NCI-H526 (cell line): ENCODE measurements at regions not wholly inside any gene's neighbourhood (a gene's known extent, or its start where the extent isn't known, plus 50 kb on each side); places are given as distances from the start of the nearest gene placed in this dataset.

ENCODE experiments used
- DNase-seq, 2 experiments: peaks; one replicate each; lab custom pipeline; 2025; lab: John Stamatoyannopoulos, UW

DNA sequence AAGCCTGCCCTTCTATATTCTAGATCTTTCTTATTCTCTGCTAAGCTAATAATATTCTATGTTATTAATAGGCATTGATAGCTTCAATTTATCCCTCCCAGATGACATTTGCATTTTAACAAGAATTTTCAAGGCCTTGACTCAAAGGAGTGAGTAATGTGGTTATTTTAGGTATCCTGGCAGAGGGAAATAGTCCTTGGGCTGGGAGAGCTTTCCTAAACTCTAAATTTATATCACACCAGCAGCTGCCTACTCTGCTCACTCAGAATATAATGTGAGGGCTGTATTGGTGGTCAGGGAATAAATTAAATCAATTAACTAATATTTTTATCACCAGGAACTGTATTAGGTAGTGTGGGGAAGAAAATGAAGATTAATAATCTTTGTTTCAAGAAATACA, 74.8 kb upstream of the ADAM23 start:
- DNase-seq, result no peak

DNA sequence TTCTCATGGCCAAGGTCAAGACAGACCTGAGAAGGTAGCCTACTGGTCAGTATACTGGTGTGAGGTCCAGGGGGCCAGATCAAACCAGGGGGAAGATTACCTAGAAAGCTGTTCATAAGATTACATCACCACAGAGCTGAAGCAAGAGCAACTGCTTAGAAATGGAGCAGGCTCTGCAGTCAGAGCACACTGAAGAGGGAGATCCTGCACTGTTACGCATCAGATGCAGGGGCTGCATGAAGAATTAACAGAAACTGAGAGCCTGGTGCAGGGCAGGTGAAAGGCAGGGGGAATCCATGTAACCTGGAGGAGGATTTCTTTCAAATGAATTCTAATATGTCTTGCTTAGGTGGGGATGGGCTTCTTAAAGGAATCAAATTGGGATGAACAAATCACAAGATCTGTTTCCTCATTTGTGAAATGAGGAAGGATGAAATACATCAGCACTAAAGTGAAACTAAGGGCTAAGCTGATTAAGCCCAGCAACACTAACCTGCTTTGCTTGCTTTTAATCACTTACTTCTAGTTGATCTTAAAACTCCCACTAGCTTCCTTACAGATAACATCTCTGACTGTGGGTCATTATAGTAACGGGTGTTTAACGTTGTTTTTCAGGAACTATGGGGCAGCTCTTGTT, 74.3 kb upstream of the ADAM23 start:
- no peak for DNase-seq

DNA sequence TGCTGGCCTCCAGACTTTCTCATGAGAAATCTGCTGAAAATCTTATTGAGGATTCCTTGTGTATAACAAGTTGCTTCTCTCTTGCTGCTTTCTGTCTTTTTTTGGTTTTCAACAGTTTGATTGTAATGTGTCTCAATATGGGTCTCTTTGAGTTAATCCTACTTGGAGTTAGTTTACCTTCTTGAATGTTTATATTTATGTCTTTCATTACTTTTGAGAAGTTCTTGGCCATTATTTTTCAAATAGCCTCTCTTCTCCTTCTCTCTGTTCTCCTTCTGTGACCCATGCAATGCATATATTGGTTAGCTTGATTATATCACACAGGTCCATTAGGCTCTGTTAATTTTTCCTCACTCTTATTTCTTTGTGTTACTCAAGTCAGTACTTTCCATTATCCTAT, 67.4 kb upstream of the ADAM23 start:
- no peak for DNase-seq

DNA sequence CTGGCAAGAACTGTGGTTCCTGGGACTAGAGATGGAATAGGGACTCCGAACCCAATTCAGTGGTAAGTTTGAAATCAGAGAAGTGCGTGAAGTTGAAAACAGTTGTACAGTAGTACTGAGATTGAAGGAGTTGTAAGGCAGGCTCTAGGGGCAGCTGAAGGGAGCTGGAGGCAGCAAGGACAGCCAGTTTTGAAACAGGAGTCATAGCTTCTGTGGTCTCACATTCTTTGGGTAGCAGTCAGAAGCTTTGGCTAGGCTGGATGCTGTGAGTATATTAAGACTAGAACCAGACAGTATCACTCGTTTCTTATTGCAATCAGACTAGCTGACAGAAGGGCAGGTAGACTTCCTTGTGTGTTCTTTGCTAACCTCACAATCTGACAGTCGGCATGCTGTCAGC, 64.5 kb upstream of the ADAM23 start:
- no peak for DNase-seq

GRCh38 chr2:206379266-206379665, 64.1 kb upstream of the ADAM23 start:
- no peak for DNase-seq

DNA sequence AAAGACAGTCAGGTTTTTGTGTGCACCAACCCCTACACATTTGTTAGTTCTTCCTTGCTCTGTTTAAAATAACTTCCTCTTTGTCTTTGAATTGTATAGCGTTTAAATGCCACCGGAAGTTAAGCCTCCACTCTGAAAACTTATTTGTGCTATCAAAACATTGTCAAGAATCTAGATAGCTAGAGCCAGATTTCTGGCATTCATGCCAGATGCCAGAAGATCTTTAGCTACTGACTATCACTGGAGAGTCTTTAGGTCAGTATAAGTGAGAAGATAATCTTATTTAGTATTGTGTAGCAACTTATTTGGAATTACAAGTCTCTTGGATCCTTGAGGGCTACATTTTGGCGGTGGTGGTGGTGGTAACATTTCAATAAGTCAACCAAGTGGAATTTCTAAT, 63.4 kb upstream of the ADAM23 start:
- DNase-seq, result no peak

- DNase-seq, result no peak
These were observed 61.5 kb upstream of the ADAM23 start for GRCh38 chr2:206381881-206382280.

GRCh38 chr2:206383669-206384068, 59.7 kb upstream of the ADAM23 start:
- DNase-seq, result no peak

DNA sequence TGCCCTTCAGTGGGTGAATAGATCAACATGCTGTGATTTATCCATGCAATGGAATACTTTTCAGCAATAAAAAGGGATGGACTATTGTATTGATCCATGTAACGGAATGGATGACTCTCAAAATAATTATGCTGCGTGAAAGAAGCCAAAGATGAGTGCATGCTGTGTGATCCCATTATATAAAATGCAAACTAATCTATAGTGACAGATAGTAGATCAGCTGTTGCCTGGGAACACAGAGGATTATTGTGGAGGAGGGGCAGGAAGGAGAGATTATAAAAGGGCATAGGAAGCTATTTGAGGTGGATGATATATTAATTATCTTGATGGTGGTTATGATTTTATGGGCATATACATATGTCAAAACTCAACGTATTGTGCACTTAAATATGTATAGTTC, 55.5 kb upstream of the ADAM23 start:
- no peak for DNase-seq

GRCh38 chr2:206388698-206389097, 54.6 kb upstream of the ADAM23 start:
- DNase-seq, result no peak

- DNase-seq, result no peak
These were observed 54.2 kb upstream of the ADAM23 start for GRCh38 chr2:206389164-206389563.

GRCh38 chr2:206390181-206390580, 53.2 kb upstream of the ADAM23 start:
- no peak for DNase-seq

DNA sequence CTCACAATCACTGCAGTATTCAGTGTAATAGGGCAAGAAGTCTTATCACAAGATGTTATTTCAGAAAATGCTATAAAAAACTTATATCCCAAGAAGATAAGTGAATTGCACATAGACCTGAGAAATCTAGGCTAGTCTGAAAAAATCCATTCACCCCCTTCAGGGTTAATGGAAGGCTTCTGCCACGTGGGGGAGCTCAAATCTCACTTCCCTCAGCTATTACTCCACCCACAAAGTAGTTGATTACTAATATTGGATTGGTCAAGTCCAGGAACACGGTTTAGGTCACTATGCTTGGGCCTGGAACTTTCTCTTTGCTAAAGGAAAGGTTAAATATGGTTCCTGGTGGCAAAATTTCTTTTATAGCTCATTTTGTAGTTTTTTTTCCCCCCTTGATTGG, 51.2 kb upstream of the ADAM23 start:
- peak in 1 of 2 experiments; percentile 55 for DNase-seq
